ENCODE measurements at regions not wholly inside any gene's neighbourhood (a gene's known extent, or its start where the extent isn't known, plus 50 kb on each side); places are given as distances from the start of the nearest gene placed in this dataset.

GRCh38 chr1:229058729-229059128 lies 212.2 kb upstream of the RAB4A start:
- DNase-seq (ENCODE audit: low read depth): no peak
- no peak overlapping the region for H3K4me3 ChIP-seq (ENCODE audit: low read depth, low read length)
- no peak for TF ChIP-seq CTCF (IDR thresholded peaks at IDR 0.05; ENCODE audit: control insufficient read depth, extremely low read depth, insufficient read depth)

- peak; percentile 79 for DNase-seq (ENCODE audit: low read depth)
Measured at GRCh38 chr1:229059671-229060539, 211.0 kb upstream of the RAB4A start.

GRCh38 chr1:229062135-229062534 lies 208.8 kb upstream of the RAB4A start:
- H3K4me3 ChIP-seq (ENCODE audit: low read depth, low read length): no peak overlapping the region
- no peak for TF ChIP-seq CTCF (IDR thresholded peaks at IDR 0.05; ENCODE audit: control insufficient read depth, extremely low read depth, insufficient read depth)
- no peak for DNase-seq (ENCODE audit: low read depth)

More at GRCh38 chr1:229059671-229060539, 211.0 kb upstream of the RAB4A start:
- TF ChIP-seq CTCF (IDR thresholded peaks at IDR 0.05; ENCODE audit: control insufficient read depth, extremely low read depth, insufficient read depth): no peak
- H3K4me3 ChIP-seq (ENCODE audit: low read depth, low read length): no peak overlapping the region

- DNase-seq (ENCODE audit: low read depth): no peak
- no peak for TF ChIP-seq CTCF (IDR thresholded peaks at IDR 0.05; ENCODE audit: control insufficient read depth, extremely low read depth, insufficient read depth)
- no peak overlapping the region for H3K4me3 ChIP-seq (ENCODE audit: low read depth, low read length)
Measured at GRCh38 chr1:229063154-229063773, 207.6 kb upstream of the RAB4A start.

GRCh38 chr1:229064320-229065168 lies 206.4 kb upstream of the RAB4A start:
- no peak for DNase-seq (ENCODE audit: low read depth)
- TF ChIP-seq CTCF (IDR thresholded peaks at IDR 0.05; ENCODE audit: control insufficient read depth, extremely low read depth, insufficient read depth): no peak
- H3K4me3 ChIP-seq (ENCODE audit: low read depth, low read length): no peak overlapping the region

GRCh38 chr1:229065613-229066012 lies 205.3 kb upstream of the RAB4A start:
- no peak overlapping the region for H3K4me3 ChIP-seq (ENCODE audit: low read depth, low read length)
- TF ChIP-seq CTCF (IDR thresholded peaks at IDR 0.05; ENCODE audit: control insufficient read depth, extremely low read depth, insufficient read depth): no peak
- DNase-seq (ENCODE audit: low read depth): no peak
